Naive thymus-derived CD4-positive, alpha-beta T cell (primary cell): ENCODE measurements at regions not wholly inside any gene's neighbourhood (a gene's known extent, or its start where the extent isn't known, plus 50 kb on each side); places are given as distances from the start of the nearest gene placed in this dataset.

ENCODE experiments used
- ATAC-seq: fragments of 150-1000 bp; cut with Tn5 transposase; 2 replicates; pipeline ENCODE4 v1.10.0; 2021; ENCODE audit warnings: mild to moderate bottlenecking, moderate library complexity
- CTCF ChIA-PET: fragments of 350-600 bp; sonication (Branson Sonifier 250); formaldehyde crosslinking; loops from one replicate; lab custom pipeline; 2021; ENCODE audit warnings: antibody characterized with exemption; lab: Charles Lee
- POLR2A ChIA-PET: fragments of 350-600 bp; sonication (Branson Sonifier 250); formaldehyde crosslinking; loops from one replicate; lab custom pipeline; 2021; ENCODE audit warnings: antibody characterized with exemption, inconsistent platforms; lab: Charles Lee
- DNase-seq, 9 donors: peaks; one replicate each; pipeline versions ENCODE4 v3.0.0 to v3.0.0-alpha.2; 2020 to 2022; ENCODE audit warnings: mixed read lengths in 1 of 9
- H3K27ac ChIP-seq: one replicate; pipeline ENCODE4 v1.7.0; 2013; ENCODE audit warnings: mild to moderate bottlenecking, low read depth, low read length, moderate library complexity
- H3K27me3 ChIP-seq, 2 donors: one replicate each; pipeline ENCODE4 v1.7.0; 2013; ENCODE audit warnings: low read length in 2 of 2, mild to moderate bottlenecking in 2 of 2, moderate library complexity in 2 of 2; ENCODE audit not compliant: control insufficient read depth in 2 of 2, insufficient read depth in 2 of 2
- H3K36me3 ChIP-seq, 3 experiments: 1 replicate in 2 of 3; 2 replicates in 1 of 3; pipeline ENCODE4 v1.7.0; 2013; ENCODE audit warnings: low read length in 3 of 3, mild to moderate bottlenecking in 3 of 3, moderate library complexity in 1 of 3; ENCODE audit not compliant: insufficient read depth in 3 of 3, control insufficient read depth in 2 of 3
- H3K4me1 ChIP-seq, 2 donors: one replicate each; pipeline ENCODE4 v1.7.0; 2013; ENCODE audit warnings: low read length in 2 of 2, mild to moderate bottlenecking in 2 of 2, moderate library complexity in 1 of 2; ENCODE audit not compliant: control insufficient read depth in 2 of 2, insufficient read depth in 2 of 2
- H3K4me3 ChIP-seq: 2 replicates; pipeline ENCODE4 v1.7.0; 2013; ENCODE audit warnings: mild to moderate bottlenecking, low read length
- H3K9me3 ChIP-seq, 3 experiments: 1 replicate in 2 of 3; 2 replicates in 1 of 3; pipeline ENCODE4 v1.7.0; 2013; ENCODE audit warnings: low read length in 3 of 3; ENCODE audit not compliant: control insufficient read depth in 2 of 3
- H3K27ac Mint-ChIP-seq, 9 donors: one replicate each; pipeline ENCODE4 v1.8.0; 2020 to 2022; ENCODE audit warnings: mixed read lengths in 9 of 9, mild to moderate bottlenecking in 8 of 9, moderate library complexity in 5 of 9, inconsistent platforms in 2 of 9
- H3K27me3 Mint-ChIP-seq, 5 donors: one replicate each; pipeline ENCODE4 v1.8.0; 2021 to 2022; ENCODE audit warnings: mixed read lengths in 5 of 5, mild to moderate bottlenecking in 1 of 5
- H3K36me3 Mint-ChIP-seq, 5 donors: one replicate each; pipeline ENCODE4 v1.8.0; 2020 to 2022; ENCODE audit warnings: mixed read lengths in 5 of 5, mild to moderate bottlenecking in 3 of 5, inconsistent platforms in 1 of 5
- H3K4me1 Mint-ChIP-seq, 7 donors: one replicate each; pipeline ENCODE4 v1.8.0; 2020 to 2022; ENCODE audit warnings: mixed read lengths in 7 of 7, mild to moderate bottlenecking in 3 of 7, inconsistent platforms in 1 of 7
- H3K4me3 Mint-ChIP-seq, 10 donors: one replicate each; pipeline ENCODE4 v1.8.0; 2020 to 2022; ENCODE audit warnings: mild to moderate bottlenecking in 10 of 10, mixed read lengths in 10 of 10, moderate library complexity in 6 of 10, inconsistent platforms in 2 of 10
- H3K9me3 Mint-ChIP-seq, 11 donors: one replicate each; pipeline ENCODE4 v1.8.0; 2020 to 2022; ENCODE audit warnings: mixed read lengths in 11 of 11, mild to moderate bottlenecking in 4 of 11, inconsistent platforms in 1 of 11, moderate library complexity in 1 of 11
- intact Hi-C, 2 donors: fragments of 100-400 bp; cut with micrococcal nuclease; formaldehyde crosslinking; loops; one replicate each; pipeline ENCODE4 v1.15.1; 2023

- H3K27ac Mint-ChIP-seq, result no peak overlapping the region
These were observed 464.3 kb upstream of the ID2 start for GRCh38 chr2:8217468-8218030.

DNA sequence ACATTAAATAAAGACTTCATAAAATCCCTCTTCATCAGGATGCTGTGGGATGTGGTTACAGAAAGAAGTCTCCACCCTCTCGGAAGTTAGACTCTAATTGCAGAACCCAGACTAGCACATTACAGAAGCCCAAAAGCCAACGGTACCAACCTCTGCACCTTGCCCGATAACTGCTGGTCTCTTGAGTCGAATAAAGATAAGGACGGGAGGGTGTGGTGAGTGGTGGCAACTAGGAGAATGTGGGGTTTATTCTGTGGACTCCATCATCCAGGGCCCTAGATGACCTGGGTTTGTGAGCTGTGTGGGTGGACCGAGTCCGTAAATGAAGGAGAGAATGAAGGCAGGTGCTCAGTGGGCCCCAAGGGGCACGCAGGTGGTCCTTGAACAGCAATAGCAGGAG lies 462.8 kb upstream of the ID2 start:
- H3K27me3 ChIP-seq, result no peaks in the 10 kb centered on the region
- H3K4me1 ChIP-seq, result no peaks in the 10 kb centered on the region
- ChIA-PET POLR2A (no interaction called here), CTCF (no interaction called here)
- H3K27ac ChIP-seq, result no peak overlapping the region
- H3K9me3 Mint-ChIP-seq, result peaks cover 0 to 9% (median 0%) of the 10 kb centered on the region in 11 donors
- peaks cover 0 to 6% (median 0%) of the 10 kb centered on the region in 5 donors for H3K27me3 Mint-ChIP-seq
- intact Hi-C loops, result no loop called here
- DNase-seq, result no peak
- no peak overlapping the region for H3K4me3 Mint-ChIP-seq
- no peaks in the 10 kb centered on the region for H3K36me3 ChIP-seq
- H3K4me3 ChIP-seq, result no peak overlapping the region
- no peak overlapping the region for H3K27ac Mint-ChIP-seq
- peaks cover 0 to 3% (median 0%) of the 10 kb centered on the region in 7 donors for H3K4me1 Mint-ChIP-seq
- H3K9me3 ChIP-seq, result no peaks in the 10 kb centered on the region
- ATAC-seq, result no peak
- peaks cover 0 to 7% (median 0%) of the 10 kb centered on the region in 5 donors for H3K36me3 Mint-ChIP-seq

More at GRCh38 chr2:8217468-8218030, 464.3 kb upstream of the ID2 start:
- Histone ChIP-seq H3K27me3 (no peaks in the 10 kb centered on the region), H3K36me3 (no peaks in the 10 kb centered on the region), H3K4me3 (no peak overlapping the region), H3K4me1 (no peaks in the 10 kb centered on the region), H3K27ac (no peak overlapping the region), H3K9me3 (no peaks in the 10 kb centered on the region)
- Mint-ChIP-seq H3K4me3 (no peak overlapping the region), H3K36me3 (peaks cover 0 to 10% (median 0%) of the 10 kb centered on the region in 5 donors), H3K4me1 (peaks cover 0 to 5% (median 0%) of the 10 kb centered on the region in 7 donors), H3K9me3 (peaks cover 0 to 12% (median 0%) of the 10 kb centered on the region in 11 donors), H3K27me3 (peaks cover 0 to 7% (median 0%) of the 10 kb centered on the region in 5 donors)
- DNase-seq, result no peak
- CTCF ChIA-PET, result no interaction called here
- ATAC-seq, result no peak
- POLR2A ChIA-PET, result no interaction called here
- intact Hi-C loops, result no loop called here

GRCh38 chr2:8219631-8220355 lies 462.1 kb upstream of the ID2 start:
- Histone ChIP-seq H3K4me1 (no peaks in the 10 kb centered on the region), H3K4me3 (no peak overlapping the region), H3K27ac (no peak overlapping the region), H3K36me3 (no peaks in the 10 kb centered on the region), H3K27me3 (no peaks in the 10 kb centered on the region), H3K9me3 (no peaks in the 10 kb centered on the region)
- peaks cover 0 to 4% (median 0%) of the 10 kb centered on the region in 11 donors for H3K9me3 Mint-ChIP-seq
- DNase-seq (no peak), ATAC-seq (no peak)
- intact Hi-C loops, result no loop called here
- H3K27ac Mint-ChIP-seq, result no peak overlapping the region
- H3K27me3 Mint-ChIP-seq, result peaks cover 0 to 3% (median 0%) of the 10 kb centered on the region in 5 donors
- H3K4me3 Mint-ChIP-seq, result no peak overlapping the region
- ChIA-PET POLR2A (no interaction called here), CTCF (no interaction called here)
- peaks cover 0 to 5% (median 0%) of the 10 kb centered on the region in 5 donors for H3K36me3 Mint-ChIP-seq
- peaks cover 0 to 1% (median 0%) of the 10 kb centered on the region in 7 donors for H3K4me1 Mint-ChIP-seq

DNA sequence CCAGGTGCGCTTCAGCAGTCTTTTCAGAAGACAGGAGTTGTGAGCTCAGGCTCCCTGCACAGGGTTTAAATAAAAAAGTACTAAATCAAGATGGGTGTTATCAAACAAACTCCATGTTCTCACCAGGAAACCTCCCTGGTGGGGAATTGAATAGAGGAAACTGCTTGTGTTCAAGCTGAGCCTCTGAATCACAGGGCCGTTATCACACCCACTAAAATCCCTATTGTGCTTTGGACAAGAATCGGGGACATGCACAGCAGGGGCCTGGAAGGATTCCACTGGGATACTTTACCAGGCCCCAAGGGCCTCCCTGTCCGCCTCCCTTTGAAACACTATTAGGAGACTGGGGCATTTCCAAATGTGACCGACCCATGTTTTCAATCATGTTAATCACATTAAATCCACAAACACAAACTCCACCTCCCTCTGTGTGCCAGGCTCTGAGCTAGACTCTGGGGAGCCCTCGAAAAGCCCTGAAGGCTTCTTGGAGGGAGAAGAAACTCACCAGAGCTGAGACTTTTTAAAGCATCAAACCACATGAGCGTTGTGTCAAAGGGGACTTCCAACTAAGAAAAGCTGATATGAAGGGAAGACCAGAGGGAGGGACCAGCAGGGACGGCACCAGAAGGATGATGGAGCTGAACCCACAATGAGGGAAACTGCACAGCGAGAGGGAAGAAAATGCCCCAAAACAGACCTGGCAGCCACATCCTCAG lies 458.7 kb upstream of the ID2 start:
- no peak for DNase-seq

DNA sequence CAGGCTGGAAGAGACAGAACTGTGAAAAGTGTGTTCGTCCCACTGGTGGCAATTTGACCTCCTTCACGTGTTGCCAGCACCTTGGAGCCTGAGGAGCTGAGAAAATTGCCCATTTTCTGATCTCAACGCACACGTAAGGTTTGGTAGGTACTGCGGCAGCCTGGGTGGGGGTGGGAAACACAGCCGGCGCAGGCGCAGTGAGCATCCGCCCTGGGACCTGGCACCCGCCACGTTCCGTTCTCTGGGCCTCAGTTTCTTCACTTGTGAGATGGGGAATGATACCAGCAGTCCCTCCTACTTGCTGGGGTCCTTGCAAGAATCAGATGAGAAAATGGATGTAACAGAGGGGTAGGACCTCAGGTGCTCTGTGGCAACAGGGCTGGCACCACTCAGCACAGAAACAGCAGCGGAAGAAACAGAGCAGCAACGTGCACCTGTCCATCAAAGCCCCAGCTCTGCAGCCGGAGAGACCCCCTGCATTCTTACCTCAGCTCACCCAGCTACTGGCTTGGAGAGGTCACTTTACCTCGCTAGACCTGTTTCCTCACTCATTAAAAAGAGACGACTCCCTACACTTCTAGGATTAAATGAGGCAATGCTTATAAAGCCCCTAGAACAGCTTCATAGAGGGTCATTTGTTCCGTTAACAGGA lies 458.0 kb upstream of the ID2 start:
- H3K27me3 Mint-ChIP-seq, result peaks cover 0 to 5% (median 0%) of the 10 kb centered on the region in 5 donors
- CTCF ChIA-PET, result no interaction called here
- Histone ChIP-seq H3K27me3 (no peaks in the 10 kb centered on the region), H3K4me3 (no peak overlapping the region), H3K9me3 (no peaks in the 10 kb centered on the region), H3K36me3 (no peaks in the 10 kb centered on the region), H3K4me1 (no peaks in the 10 kb centered on the region), H3K27ac (no peak overlapping the region)
- H3K36me3 Mint-ChIP-seq, result no peaks in the 10 kb centered on the region
- intact Hi-C loops, result no loop called here
- H3K9me3 Mint-ChIP-seq, result no peaks in the 10 kb centered on the region
- POLR2A ChIA-PET, result no interaction called here
- DNase-seq, result no peak
- H3K4me1 Mint-ChIP-seq, result no peaks in the 10 kb centered on the region
- no peak overlapping the region for H3K4me3 Mint-ChIP-seq
- no peak for ATAC-seq
- no peak overlapping the region for H3K27ac Mint-ChIP-seq

More for the DNA sequence above, 458.7 kb upstream of the ID2 start:
- Histone ChIP-seq H3K4me1 (no peaks in the 10 kb centered on the region), H3K27me3 (no peaks in the 10 kb centered on the region), H3K9me3 (no peaks in the 10 kb centered on the region), H3K36me3 (no peaks in the 10 kb centered on the region), H3K27ac (no peak overlapping the region), H3K4me3 (no peak overlapping the region)
- Mint-ChIP-seq H3K4me1 (no peaks in the 10 kb centered on the region), H3K27ac (no peak overlapping the region), H3K9me3 (no peaks in the 10 kb centered on the region), H3K4me3 (no peak overlapping the region), H3K27me3 (peaks cover 0 to 5% (median 2%) of the 10 kb centered on the region in 5 donors), H3K36me3 (peaks cover 0 to 1% (median 0%) of the 10 kb centered on the region in 5 donors)
- ATAC-seq, result no peak
- ChIA-PET CTCF (no interaction called here), POLR2A (no interaction called here)
- intact Hi-C loops, result no loop called here

GRCh38 chr2:8224347-8225190 lies 457.3 kb upstream of the ID2 start:
- ChIA-PET POLR2A (no interaction called here), CTCF (interaction anchor here (0.6 kb wide), 1 partner anchor 12 kb away, joined by 3 read pairs; no protein-coding TSS in a partner anchor)
- intact Hi-C loops, result no loop called here
- H3K9me3 Mint-ChIP-seq, result no peaks in the 10 kb centered on the region
- Histone ChIP-seq H3K9me3 (no peaks in the 10 kb centered on the region), H3K4me1 (no peaks in the 10 kb centered on the region), H3K27ac (no peak overlapping the region), H3K27me3 (no peaks in the 10 kb centered on the region), H3K4me3 (no peak overlapping the region), H3K36me3 (no peaks in the 10 kb centered on the region)
- no peaks in the 10 kb centered on the region for H3K36me3 Mint-ChIP-seq
- ATAC-seq (no peak), DNase-seq (no peak)
- H3K4me1 Mint-ChIP-seq, result peaks cover 4 to 5% (median 5%) of the 10 kb centered on the region in 7 donors
- H3K27me3 Mint-ChIP-seq, result peaks cover 0 to 5% (median 3%) of the 10 kb centered on the region in 5 donors
- no peak overlapping the region for H3K4me3 Mint-ChIP-seq
- H3K27ac Mint-ChIP-seq, result no peak overlapping the region
